SK-N-SH (cell line): ENCODE measurements at regions not wholly inside any gene's neighbourhood (a gene's known extent, or its start where the extent isn't known, plus 50 kb on each side); places are given as distances from the start of the nearest gene placed in this dataset.

Experiments
- CTCF ChIA-PET: fragments of 300-600, 350-600 bp; formaldehyde crosslinking; extraction: SDS; loops from one replicate; lab custom pipeline; 2021; lab: Yijun Ruan, JAX
- POLR2A ChIA-PET: fragments of 350-600 bp; sonication (Branson Sonifier 250); formaldehyde crosslinking; extraction: SDS; loops from one replicate; lab custom pipeline; 2020; ENCODE audit warnings: antibody characterized with exemption, inconsistent platforms; lab: Yijun Ruan, JAX
- DNase-seq: peaks from one replicate; pipeline ENCODE4 v3.0.0; 2012
- H2AFZ ChIP-seq: fragments of 200-600 bp; sonication (generic); 2 replicates; pipeline ENCODE4 v1.8.1; 2016; ENCODE audit warnings: antibody characterized with exemption, mild to moderate bottlenecking, low read depth
- H3F3A ChIP-seq: fragments of 200-600 bp; sonication (generic); replicated peaks from 2 replicates; pipeline ENCODE3; 2016; ENCODE audit warnings: antibody characterized with exemption, mild to moderate bottlenecking; ENCODE audit not compliant: insufficient read depth
- H3K27ac ChIP-seq, 2 experiments: fragments of 200-500 bp in 1 of 2; fragments of 200-600 bp in 1 of 2; sonication (Bioruptor generic) in 1 of 2; sonication (generic), shearing (Covaris generic) in 1 of 2; 2 replicates each; pipeline versions ENCODE4 v1.5.1 to v1.6.1; 2014 to 2016; ENCODE audit warnings: low read depth in 2 of 2, inconsistent platforms in 1 of 2, low read length in 1 of 2, mild to moderate bottlenecking in 1 of 2, mixed read lengths in 1 of 2
- H3K27me3 ChIP-seq: fragments of 200-600 bp; sonication (generic), shearing (Covaris generic); 2 replicates; pipeline ENCODE4 v1.6.1; 2016; ENCODE audit warnings: mixed run types; ENCODE audit not compliant: insufficient read depth
- H3K36me3 ChIP-seq, 2 experiments: fragments of 200-500 bp in 1 of 2; fragments of 200-600 bp in 1 of 2; sonication (Bioruptor generic) in 1 of 2; sonication (generic) in 1 of 2; replicated peaks in 1 of 2; 2 replicates each; pipeline versions ENCODE3 to v1.5.1; 2014 to 2016; ENCODE audit warnings: low read length in 1 of 2, mild to moderate bottlenecking in 1 of 2; ENCODE audit not compliant: insufficient read depth in 2 of 2, control insufficient read depth in 1 of 2
- H3K4me1 ChIP-seq, 2 experiments: fragments of 200-500 bp in 1 of 2; fragments of 200-600 bp in 1 of 2; sonication (Bioruptor generic) in 1 of 2; sonication (generic), shearing (Covaris generic) in 1 of 2; 2 replicates each; pipeline versions ENCODE4 v1.5.1 to v1.6.1; 2014 to 2016; ENCODE audit warnings: low read depth in 1 of 2, low read length in 1 of 2, mixed run types in 1 of 2; ENCODE audit not compliant: insufficient read depth in 2 of 2, control insufficient read depth in 1 of 2
- H3K4me2 ChIP-seq: fragments of 200-600 bp; sonication (generic), shearing (Covaris generic); 2 replicates; pipeline ENCODE4 v1.6.1; 2017; ENCODE audit warnings: mixed run types
- H3K4me3 ChIP-seq, 2 experiments: fragments of 200-500 bp in 1 of 2; fragments of 200-600 bp in 1 of 2; sonication (Bioruptor generic) in 1 of 2; sonication (generic), shearing (Covaris generic) in 1 of 2; 2 replicates each; pipeline versions ENCODE4 v1.5.1 to v1.8.1; 2014 to 2016; ENCODE audit warnings: low read depth in 2 of 2, inconsistent platforms in 1 of 2, low read length in 1 of 2, mild to moderate bottlenecking in 1 of 2, mixed read lengths in 1 of 2, moderate library complexity in 1 of 2
- H3K79me2 ChIP-seq: fragments of 200-600 bp; sonication (generic); 2 replicates; pipeline ENCODE4 v1.8.1; 2017; ENCODE audit warnings: mild to moderate bottlenecking; ENCODE audit not compliant: insufficient read depth
- H3K9ac ChIP-seq: fragments of 200-600 bp; sonication (generic); 2 replicates; pipeline ENCODE4 v1.6.1; 2017; ENCODE audit warnings: mixed run types
- H3K9me2 ChIP-seq: fragments of 200-600 bp; sonication (generic); 2 replicates; pipeline ENCODE4 v1.6.1; 2017; ENCODE audit warnings: mixed run types
- H3K9me3 ChIP-seq: fragments of 200-600 bp; sonication (generic); 2 replicates; pipeline ENCODE4 v1.6.1; 2017; ENCODE audit warnings: mixed run types, mild to moderate bottlenecking, moderate library complexity
- H4K20me1 ChIP-seq: fragments of 200-600 bp; sonication (generic); 2 replicates; pipeline ENCODE4 v1.6.1; 2017; ENCODE audit warnings: mild to moderate bottlenecking, mixed run types; ENCODE audit not compliant: insufficient read depth
- ELF1 ChIP-seq: IDR thresholded peaks from 2 replicates; pipeline ENCODE4 v1.4.0; 2012
- EP300 ChIP-seq, 2 experiments: IDR thresholded peaks; 2 replicates each; pipeline versions ENCODE4 v1.4.0 to v1.6.1; 2012; ENCODE audit warnings: borderline replicate concordance in 1 of 2, low read depth in 1 of 2, low read length in 1 of 2
- FOXM1 ChIP-seq: IDR thresholded peaks from 2 replicates; pipeline ENCODE4 v1.4.0; 2012; ENCODE audit warnings: low read depth, mild to moderate bottlenecking
- GABPA ChIP-seq: IDR thresholded peaks from 2 replicates; pipeline ENCODE4 v1.4.0; 2012; ENCODE audit warnings: low read depth, mild to moderate bottlenecking
- MEF2A ChIP-seq: IDR thresholded peaks from 2 replicates; pipeline ENCODE4 v1.4.0; 2012; ENCODE audit warnings: low read depth, borderline replicate concordance
- NFIC ChIP-seq: IDR thresholded peaks from 2 replicates; pipeline ENCODE4 v1.4.0; 2012; ENCODE audit warnings: borderline replicate concordance
- NRF1 ChIP-seq: IDR thresholded peaks from 2 replicates; pipeline ENCODE4 v1.6.1; 2012; ENCODE audit warnings: low read depth, mild to moderate bottlenecking, low read length
- RCOR1 ChIP-seq: fragments of 150-350 bp; IDR thresholded peaks from 2 replicates; pipeline ENCODE4 v1.6.1; 2017; ENCODE audit warnings: antibody characterized with exemption, low read length
- RXRA ChIP-seq: IDR thresholded peaks from 2 replicates; pipeline ENCODE4 v1.4.0; 2012; ENCODE audit warnings: low read depth, mild to moderate bottlenecking, borderline replicate concordance
- SMC3 ChIP-seq: IDR thresholded peaks from 2 replicates; pipeline ENCODE4 v1.6.1; 2012; ENCODE audit warnings: low read depth, low read length, improper control_type of control experiment
- WGBS: methylation state at CpG from one replicate; pipeline ENCODE4 v1.1.6; 2017; ENCODE audit warnings: low lambda C conversion rate; 5-methylcytosine and 5-hydroxymethylcytosine counted together
- TF ChIP-seq, protein P1 (sequence below): fragments of 150-350 bp; IDR thresholded peaks from 2 replicates; pipeline ENCODE4 v1.6.1; 2016; ENCODE audit warnings: mild to moderate bottlenecking, low read depth, low read length
- TF ChIP-seq, protein P2 (sequence below): IDR thresholded peaks from 2 replicates; pipeline ENCODE4 v1.4.0; 2012; ENCODE audit warnings: low read depth
- TF ChIP-seq, protein P3 (sequence below): IDR thresholded peaks from 2 replicates; pipeline ENCODE4; 2012

DNA sequence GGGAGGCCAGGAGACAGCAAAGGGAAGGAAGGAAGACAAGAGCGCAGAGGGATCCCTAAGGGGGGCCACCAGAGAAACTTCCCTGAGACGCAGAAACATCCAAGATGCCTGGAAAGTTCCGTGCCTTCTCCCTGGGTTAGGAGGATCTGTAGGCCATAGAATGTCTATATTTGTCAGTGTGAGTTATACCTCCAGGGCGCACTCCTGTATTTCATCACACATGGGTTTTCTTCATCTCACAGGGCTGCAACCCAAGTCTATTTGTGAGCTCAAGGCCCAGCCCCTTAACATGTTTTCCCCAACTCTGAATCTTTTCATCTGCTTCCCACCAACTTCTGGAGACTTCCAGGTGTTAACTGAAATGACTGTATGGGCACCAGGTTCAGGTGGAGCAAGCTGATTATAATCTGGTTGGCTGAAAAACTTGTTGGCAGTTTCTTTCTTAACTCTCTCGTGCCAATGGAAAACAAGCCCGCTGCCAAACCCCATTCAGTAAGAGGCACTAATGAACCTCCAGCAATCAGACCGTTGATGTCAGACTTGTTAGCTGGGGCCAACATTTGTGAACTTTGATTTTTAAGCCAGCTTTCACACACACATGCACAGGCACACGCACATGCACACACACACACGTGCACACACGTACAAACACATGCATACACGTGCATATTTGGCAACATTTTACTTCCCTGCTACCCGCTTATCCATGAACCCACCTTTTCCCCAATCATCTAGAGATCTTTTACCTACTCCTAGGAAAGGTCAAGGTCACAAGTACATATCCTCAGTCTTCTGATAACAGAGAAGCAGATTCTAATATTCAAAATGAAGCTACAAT is 247.5 kb upstream of the GMDS start:
- H3K9ac ChIP-seq: no peak overlapping the region
- POLR2A ChIA-PET: no interaction called here
- H3K27ac ChIP-seq: no peak overlapping the region
- H3K9me3 ChIP-seq: no peaks in the 10 kb centered on the region
- H3K79me2 ChIP-seq: no peaks in the 10 kb centered on the region
- H4K20me1 ChIP-seq: no peaks in the 10 kb centered on the region
- no peak for DNase-seq
- no peaks in the 10 kb centered on the region for H3K4me1 ChIP-seq
- 31% methylated on average over 12 of the region's 12 CpGs for WGBS
- no peak overlapping the region for H2AFZ ChIP-seq
- peaks cover 5% of the 10 kb centered on the region; the same call in 1 of the 2 replicates for H3K27me3 ChIP-seq
- no peaks in the 10 kb centered on the region for H3K9me2 ChIP-seq
- H3K4me3 ChIP-seq: no peak overlapping the region
- no peak overlapping the region for H3K4me2 ChIP-seq
- H3K36me3 ChIP-seq: no peaks in the 10 kb centered on the region
- TF ChIP-seq, protein P1, sequence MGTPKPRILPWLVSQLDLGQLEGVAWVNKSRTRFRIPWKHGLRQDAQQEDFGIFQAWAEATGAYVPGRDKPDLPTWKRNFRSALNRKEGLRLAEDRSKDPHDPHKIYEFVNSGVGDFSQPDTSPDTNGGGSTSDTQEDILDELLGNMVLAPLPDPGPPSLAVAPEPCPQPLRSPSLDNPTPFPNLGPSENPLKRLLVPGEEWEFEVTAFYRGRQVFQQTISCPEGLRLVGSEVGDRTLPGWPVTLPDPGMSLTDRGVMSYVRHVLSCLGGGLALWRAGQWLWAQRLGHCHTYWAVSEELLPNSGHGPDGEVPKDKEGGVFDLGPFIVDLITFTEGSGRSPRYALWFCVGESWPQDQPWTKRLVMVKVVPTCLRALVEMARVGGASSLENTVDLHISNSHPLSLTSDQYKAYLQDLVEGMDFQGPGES: no peak
- TF ChIP-seq FOXM1: no peak
- no peak for TF ChIP-seq NRF1
- TF ChIP-seq ELF1: no peak
- no peak for TF ChIP-seq SMC3
- TF ChIP-seq EP300 (IDR thresholded peaks at IDR 0.05; ENCODE audit: borderline replicate concordance in 1 of 2, low read depth in 1 of 2, low read length in 1 of 2): no peak
- TF ChIP-seq, protein P2, sequence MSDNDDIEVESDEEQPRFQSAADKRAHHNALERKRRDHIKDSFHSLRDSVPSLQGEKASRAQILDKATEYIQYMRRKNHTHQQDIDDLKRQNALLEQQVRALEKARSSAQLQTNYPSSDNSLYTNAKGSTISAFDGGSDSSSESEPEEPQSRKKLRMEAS: no peak
- CTCF ChIA-PET: no interaction called here
- no peaks in the 10 kb centered on the region for H3F3A ChIP-seq

DNA sequence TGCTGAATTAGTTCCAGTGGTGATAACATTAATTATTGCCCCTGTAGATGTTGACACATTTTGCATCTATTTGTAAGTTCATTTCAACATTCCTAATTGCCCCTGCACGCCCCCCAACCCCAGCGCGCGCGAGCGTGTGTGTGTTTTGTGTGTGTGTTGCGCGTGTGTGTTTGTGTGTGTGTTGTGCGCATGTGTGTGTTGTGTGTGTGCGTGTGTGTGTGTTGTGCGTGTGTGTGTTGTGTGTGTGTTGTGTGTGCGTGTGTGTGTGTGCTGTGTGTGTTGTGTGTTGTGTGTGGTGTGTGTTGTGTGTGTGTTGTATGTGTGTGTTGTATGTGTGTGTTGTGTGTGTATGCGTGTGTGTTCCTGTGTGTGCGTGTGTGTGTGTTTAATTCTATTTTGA is 245.7 kb upstream of the GMDS start:
- WGBS: 67% methylated on average over 14 of the region's 14 CpGs
- Histone ChIP-seq H3K27ac (no peak overlapping the region), H2AFZ (no peak overlapping the region), H3K36me3 (no peaks in the 10 kb centered on the region), H3K9me3 (no peaks in the 10 kb centered on the region)
- TF ChIP-seq RCOR1: no peak
- no peak for TF ChIP-seq GABPA
- TF ChIP-seq NFIC: no peak
- no peak for TF ChIP-seq RXRA
- TF ChIP-seq, protein P3, sequence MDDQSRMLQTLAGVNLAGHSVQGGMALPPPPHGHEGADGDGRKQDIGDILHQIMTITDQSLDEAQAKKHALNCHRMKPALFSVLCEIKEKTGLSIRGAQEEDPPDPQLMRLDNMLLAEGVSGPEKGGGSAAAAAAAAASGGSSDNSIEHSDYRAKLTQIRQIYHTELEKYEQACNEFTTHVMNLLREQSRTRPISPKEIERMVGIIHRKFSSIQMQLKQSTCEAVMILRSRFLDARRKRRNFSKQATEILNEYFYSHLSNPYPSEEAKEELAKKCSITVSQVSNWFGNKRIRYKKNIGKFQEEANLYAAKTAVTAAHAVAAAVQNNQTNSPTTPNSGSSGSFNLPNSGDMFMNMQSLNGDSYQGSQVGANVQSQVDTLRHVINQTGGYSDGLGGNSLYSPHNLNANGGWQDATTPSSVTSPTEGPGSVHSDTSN: no peak
- no peak for TF ChIP-seq ELF1
- no peak for TF ChIP-seq MEF2A
- TF ChIP-seq, protein P2: no peak
- no peak for TF ChIP-seq SMC3
- TF ChIP-seq EP300 (IDR thresholded peaks at IDR 0.05; ENCODE audit: borderline replicate concordance in 1 of 2, low read depth in 1 of 2, low read length in 1 of 2): no peak
- TF ChIP-seq, all 33 proteins: peak for 0
- H3K9me2 ChIP-seq: no peaks in the 10 kb centered on the region
- H3K9ac ChIP-seq: no peak overlapping the region
- H3K4me1 ChIP-seq: no peaks in the 10 kb centered on the region
- POLR2A ChIA-PET: no interaction called here
- no peaks in the 10 kb centered on the region for H4K20me1 ChIP-seq
- DNase-seq: no peak
- no peak overlapping the region for H3K4me3 ChIP-seq
- CTCF ChIA-PET: no interaction called here
- no peaks in the 10 kb centered on the region for H3K79me2 ChIP-seq
- H3K27me3 ChIP-seq: peaks cover 5% of the 10 kb centered on the region; the same call in 1 of the 2 replicates
- H3F3A ChIP-seq: no peaks in the 10 kb centered on the region
- no peak overlapping the region for H3K4me2 ChIP-seq
